ENCODE measurements at regions not wholly inside any gene's neighbourhood (a gene's known extent, or its start where the extent isn't known, plus 50 kb on each side); places are given as distances from the start of the nearest gene placed in this dataset.

GRCh38 chr3:166560253-166560652, 723.0 kb upstream of the BCHE start:
- H3K4me1 ChIP-seq (ENCODE audit: control insufficient read depth in 1 of 2, insufficient read depth in 2 of 2, low read depth in 1 of 2, low read length in 1 of 2) = no peaks in the 10 kb centered on the region
- H3K27ac ChIP-seq (ENCODE audit: low read depth in 2 of 2, low read length in 1 of 2) = no peak overlapping the region
- H2AFZ ChIP-seq (ENCODE audit: low read depth) = no peak overlapping the region
- WGBS (ENCODE audit: low lambda C conversion rate) = 27% methylated on average over 7 of the region's 7 CpGs
- H3F3A ChIP-seq (replicated peaks; ENCODE audit: insufficient read depth) = no peaks in the 10 kb centered on the region
- ChIA-PET CTCF (interaction anchor here (1.1 kb wide), 1 partner anchor 10 kb away, joined by 3 read pairs; no protein-coding TSS in a partner anchor), POLR2A (no interaction called here)
- no peaks in the 10 kb centered on the region for H3K36me3 ChIP-seq (replicated peaks in 1 of 2; ENCODE audit: control insufficient read depth in 1 of 2, insufficient read depth in 2 of 2, low read length in 1 of 2)
- H3K4me3 ChIP-seq (ENCODE audit: low read depth in 2 of 2, low read length in 1 of 2) = no peak overlapping the region
- no peaks in the 10 kb centered on the region for H3K27me3 ChIP-seq (ENCODE audit: insufficient read depth)
- no peak for TF ChIP-seq RXRA (IDR thresholded peaks at IDR 0.05; ENCODE audit: borderline replicate concordance, low read depth)
- no peak for TF ChIP-seq CTCF (IDR thresholded peaks at IDR 0.05)
- TF ChIP-seq IRF3 (IDR thresholded peaks at IDR 0.05; ENCODE audit: low read depth, low read length) = no peak
- no peaks in the 10 kb centered on the region; the same call in none of the 2 replicates for H3K9me2 ChIP-seq
- H4K20me1 ChIP-seq (ENCODE audit: insufficient read depth) = no peaks in the 10 kb centered on the region
- H3K4me2 ChIP-seq = no peak overlapping the region
- no peak overlapping the region for H3K9ac ChIP-seq
- no peaks in the 10 kb centered on the region for H3K9me3 ChIP-seq
- H3K79me2 ChIP-seq (ENCODE audit: insufficient read depth) = no peaks in the 10 kb centered on the region
- DNase-seq = no peak

GRCh38 chr3:166556955-166557354, 719.7 kb upstream of the BCHE start:
- Histone ChIP-seq H3K4me3 (ENCODE audit: low read depth in 2 of 2, low read length in 1 of 2) (no peak overlapping the region), H3K27ac (ENCODE audit: low read depth in 2 of 2, low read length in 1 of 2) (no peak overlapping the region), H3K79me2 (ENCODE audit: insufficient read depth) (no peaks in the 10 kb centered on the region), H3F3A (replicated peaks; ENCODE audit: insufficient read depth) (no peaks in the 10 kb centered on the region), H3K27me3 (ENCODE audit: insufficient read depth) (no peaks in the 10 kb centered on the region), H3K4me2 (no peak overlapping the region), H3K36me3 (replicated peaks in 1 of 2; ENCODE audit: control insufficient read depth in 1 of 2, insufficient read depth in 2 of 2, low read length in 1 of 2) (no peaks in the 10 kb centered on the region), H3K9me3 (no peaks in the 10 kb centered on the region), H3K9me2 (no peaks in the 10 kb centered on the region; the same call in none of the 2 replicates), H3K9ac (no peak overlapping the region), H2AFZ (ENCODE audit: low read depth) (no peak overlapping the region), H4K20me1 (ENCODE audit: insufficient read depth) (no peaks in the 10 kb centered on the region), H3K4me1 (ENCODE audit: control insufficient read depth in 1 of 2, insufficient read depth in 2 of 2, low read depth in 1 of 2, low read length in 1 of 2) (no peaks in the 10 kb centered on the region)
- CTCF ChIA-PET = no interaction called here
- POLR2A ChIA-PET = no interaction called here
- 1% methylated on average over 3 of the region's 3 CpGs for WGBS (ENCODE audit: low lambda C conversion rate)
- TF ChIP-seq POLR2AphosphoS5 (IDR thresholded peaks at IDR 0.05; ENCODE audit: low read depth, low read length) (no peak), MAX (IDR thresholded peaks at IDR 0.05; ENCODE audit: low read depth) (no peak), TEAD4 (IDR thresholded peaks at IDR 0.05; ENCODE audit: borderline replicate concordance, insufficient read depth) (no peak), RXRA (IDR thresholded peaks at IDR 0.05; ENCODE audit: borderline replicate concordance, low read depth) (no peak), JUND (IDR thresholded peaks at IDR 0.05) (no peak), MEF2A (IDR thresholded peaks at IDR 0.05; ENCODE audit: borderline replicate concordance, low read depth) (no peak)
- no peak for DNase-seq

GRCh38 chr3:166554023-166554422, 716.8 kb upstream of the BCHE start:
- Histone ChIP-seq H3K9me3 (no peaks in the 10 kb centered on the region), H3K79me2 (ENCODE audit: insufficient read depth) (no peaks in the 10 kb centered on the region), H2AFZ (ENCODE audit: low read depth) (no peak overlapping the region), H3K27me3 (ENCODE audit: insufficient read depth) (no peaks in the 10 kb centered on the region), H3K4me1 (ENCODE audit: control insufficient read depth in 1 of 2, insufficient read depth in 2 of 2, low read depth in 1 of 2, low read length in 1 of 2) (no peaks in the 10 kb centered on the region), H3K27ac (ENCODE audit: low read depth in 2 of 2, low read length in 1 of 2) (no peak overlapping the region), H4K20me1 (ENCODE audit: insufficient read depth) (no peaks in the 10 kb centered on the region), H3F3A (replicated peaks; ENCODE audit: insufficient read depth) (no peaks in the 10 kb centered on the region), H3K9me2 (no peaks in the 10 kb centered on the region; the same call in 1 of the 2 replicates), H3K4me3 (ENCODE audit: low read depth in 2 of 2, low read length in 1 of 2) (no peak overlapping the region), H3K4me2 (no peak overlapping the region), H3K36me3 (replicated peaks in 1 of 2; ENCODE audit: control insufficient read depth in 1 of 2, insufficient read depth in 2 of 2, low read length in 1 of 2) (no peaks in the 10 kb centered on the region), H3K9ac (no peak overlapping the region)
- TF ChIP-seq MEF2A (IDR thresholded peaks at IDR 0.05; ENCODE audit: borderline replicate concordance, low read depth) = no peak
- no peak for TF ChIP-seq CTCF (IDR thresholded peaks at IDR 0.05)
- ChIA-PET CTCF (no interaction called here), POLR2A (no interaction called here)
- DNase-seq = no peak
- WGBS (ENCODE audit: low lambda C conversion rate) = 7% methylated on average over 1 of the region's 1 CpG
